ENCODE measurements at regions not wholly inside any gene's neighbourhood (a gene's known extent, or its start where the extent isn't known, plus 50 kb on each side); places are given as distances from the start of the nearest gene placed in this dataset.

- H3K4me3 ChIP-seq (ENCODE audit: low read depth in 2 of 2, low read length in 2 of 2) = no peak overlapping the region
- ATAC-seq (no peak), DNase-seq (ENCODE audit: low read depth, low spot score) (no peak)
- no peak overlapping the region for H3K27ac ChIP-seq (ENCODE audit: low read length)
- H3K27me3 ChIP-seq (ENCODE audit: control insufficient read depth, insufficient read depth, low read length) = no peaks in the 10 kb centered on the region
- ChIA-PET CTCF (no interaction called here), POLR2A (no interaction called here)
- in situ Hi-C loops (cut with HindIII; ENCODE audit: low pct_unique_long_range_greater_than_20kb, low sequenced_read_pairs) (no loop called here), intact Hi-C loops (cut with micrococcal nuclease; ENCODE audit: unreplicated experiment) (no loop called here)
- no peaks in the 10 kb centered on the region for H3K4me1 ChIP-seq (ENCODE audit: control insufficient read depth, insufficient read depth, low read length)
- H3K9me3 ChIP-seq (ENCODE audit: control insufficient read depth, insufficient read depth, low read depth, low read length) = no peaks in the 10 kb centered on the region
- H3K36me3 ChIP-seq (ENCODE audit: control insufficient read depth, insufficient read depth, low read length) = no peaks in the 10 kb centered on the region
- no TSS peak for BruUV-seq (replicated peaks)
- no peak for TF ChIP-seq SIN3A (IDR thresholded peaks at IDR 0.05; ENCODE audit: borderline replicate concordance, insufficient read depth, low read depth, low read length)
- no peak for TF ChIP-seq REST (IDR thresholded peaks at IDR 0.05; ENCODE audit: insufficient read depth in 1 of 2, low read depth in 2 of 2, low read length in 1 of 2)
- no peak for TF ChIP-seq TCF7L2 (IDR thresholded peaks at IDR 0.05; ENCODE audit: low read depth, low read length)
- no peak for TF ChIP-seq POLR2AphosphoS5 (IDR thresholded peaks at IDR 0.05; ENCODE audit: low read depth, low read length)
- TF ChIP-seq CTCF (IDR thresholded peaks at IDR 0.05) = no peak
These were observed 199.3 kb downstream of the PCDH18 start for GRCh38 chr4:137333031-137333430.

GRCh38 chr4:137312257-137312656 lies 220.0 kb downstream of the PCDH18 start:
- ChIA-PET CTCF (no interaction called here), POLR2A (no interaction called here)
- no peaks in the 10 kb centered on the region for H3K4me1 ChIP-seq (ENCODE audit: control insufficient read depth, insufficient read depth, low read length)
- no peaks in the 10 kb centered on the region for H3K36me3 ChIP-seq (ENCODE audit: control insufficient read depth, insufficient read depth, low read length)
- ATAC-seq = no peak
- no peaks in the 10 kb centered on the region for H3K27me3 ChIP-seq (ENCODE audit: control insufficient read depth, insufficient read depth, low read length)
- DNase-seq (ENCODE audit: low read depth, low spot score) = no peak
- TF ChIP-seq SIN3A (IDR thresholded peaks at IDR 0.05; ENCODE audit: borderline replicate concordance, insufficient read depth, low read depth, low read length) (no peak), CTCF (IDR thresholded peaks at IDR 0.05) (no peak), POLR2AphosphoS5 (IDR thresholded peaks at IDR 0.05; ENCODE audit: low read depth, low read length) (no peak), TCF7L2 (IDR thresholded peaks at IDR 0.05; ENCODE audit: low read depth, low read length) (no peak), REST (IDR thresholded peaks at IDR 0.05; ENCODE audit: insufficient read depth in 1 of 2, low read depth in 2 of 2, low read length in 1 of 2) (no peak)
- intact Hi-C loops (cut with micrococcal nuclease; ENCODE audit: unreplicated experiment) = no loop called here
- in situ Hi-C loops (cut with HindIII; ENCODE audit: low pct_unique_long_range_greater_than_20kb, low sequenced_read_pairs) = no loop called here
- no peaks in the 10 kb centered on the region; the same call in 1 of the 2 replicates for H3K9me3 ChIP-seq (ENCODE audit: control insufficient read depth, insufficient read depth, low read depth, low read length)
- BruUV-seq (replicated peaks) = no TSS peak
- no peak overlapping the region for H3K27ac ChIP-seq (ENCODE audit: low read length)
- H3K4me3 ChIP-seq (ENCODE audit: low read depth in 2 of 2, low read length in 2 of 2) = no peak overlapping the region

Measured in Panc1 (cell line).